ENCODE measurements at regions not wholly inside any gene's neighbourhood (a gene's known extent, or its start where the extent isn't known, plus 50 kb on each side); places are given as distances from the start of the nearest gene placed in this dataset.

DNA sequence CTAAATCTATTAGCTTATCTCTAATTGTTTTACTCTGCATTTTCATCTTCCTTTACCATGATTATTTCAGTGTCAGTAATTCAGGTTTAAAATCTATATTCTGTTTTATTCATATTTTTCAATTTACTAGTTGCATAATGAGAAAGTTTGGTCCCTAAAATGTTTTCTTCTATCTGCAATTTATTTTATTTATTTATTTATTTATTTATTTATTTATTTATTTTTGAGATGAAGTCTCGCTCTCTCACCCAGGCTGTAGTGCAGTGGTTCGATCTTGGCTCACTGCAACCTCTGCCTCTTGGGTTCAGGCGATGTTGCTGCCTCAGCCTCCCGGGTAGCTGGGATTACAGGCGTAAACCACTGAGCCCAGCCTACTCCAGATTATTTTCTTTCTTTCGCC, 1597.3 kb downstream of the CDH8 start:
- no peaks in the 10 kb centered on the region for H3K79me2 ChIP-seq (ENCODE audit: insufficient read depth)
- no peak overlapping the region for H3K9ac ChIP-seq
- WGBS (ENCODE audit: low lambda C conversion rate): 33% methylated on average over 6 of the region's 6 CpGs
- TF ChIP-seq RXRA (IDR thresholded peaks at IDR 0.05; ENCODE audit: borderline replicate concordance, low read depth) (no peak), MXI1 (IDR thresholded peaks at IDR 0.05; ENCODE audit: low read depth, low read length) (no peak), TAF1 (IDR thresholded peaks at IDR 0.05; ENCODE audit: borderline replicate concordance, low read depth, low read length) (no peak), TEAD4 (IDR thresholded peaks at IDR 0.05; ENCODE audit: borderline replicate concordance, insufficient read depth) (no peak), CHD2 (IDR thresholded peaks at IDR 0.05; ENCODE audit: low read length, partially characterized antibody) (no peak), EP300 (IDR thresholded peaks at IDR 0.05; ENCODE audit: borderline replicate concordance in 1 of 2, low read depth in 1 of 2, low read length in 1 of 2) (no peak)
- TF ChIP-seq, protein P1, sequence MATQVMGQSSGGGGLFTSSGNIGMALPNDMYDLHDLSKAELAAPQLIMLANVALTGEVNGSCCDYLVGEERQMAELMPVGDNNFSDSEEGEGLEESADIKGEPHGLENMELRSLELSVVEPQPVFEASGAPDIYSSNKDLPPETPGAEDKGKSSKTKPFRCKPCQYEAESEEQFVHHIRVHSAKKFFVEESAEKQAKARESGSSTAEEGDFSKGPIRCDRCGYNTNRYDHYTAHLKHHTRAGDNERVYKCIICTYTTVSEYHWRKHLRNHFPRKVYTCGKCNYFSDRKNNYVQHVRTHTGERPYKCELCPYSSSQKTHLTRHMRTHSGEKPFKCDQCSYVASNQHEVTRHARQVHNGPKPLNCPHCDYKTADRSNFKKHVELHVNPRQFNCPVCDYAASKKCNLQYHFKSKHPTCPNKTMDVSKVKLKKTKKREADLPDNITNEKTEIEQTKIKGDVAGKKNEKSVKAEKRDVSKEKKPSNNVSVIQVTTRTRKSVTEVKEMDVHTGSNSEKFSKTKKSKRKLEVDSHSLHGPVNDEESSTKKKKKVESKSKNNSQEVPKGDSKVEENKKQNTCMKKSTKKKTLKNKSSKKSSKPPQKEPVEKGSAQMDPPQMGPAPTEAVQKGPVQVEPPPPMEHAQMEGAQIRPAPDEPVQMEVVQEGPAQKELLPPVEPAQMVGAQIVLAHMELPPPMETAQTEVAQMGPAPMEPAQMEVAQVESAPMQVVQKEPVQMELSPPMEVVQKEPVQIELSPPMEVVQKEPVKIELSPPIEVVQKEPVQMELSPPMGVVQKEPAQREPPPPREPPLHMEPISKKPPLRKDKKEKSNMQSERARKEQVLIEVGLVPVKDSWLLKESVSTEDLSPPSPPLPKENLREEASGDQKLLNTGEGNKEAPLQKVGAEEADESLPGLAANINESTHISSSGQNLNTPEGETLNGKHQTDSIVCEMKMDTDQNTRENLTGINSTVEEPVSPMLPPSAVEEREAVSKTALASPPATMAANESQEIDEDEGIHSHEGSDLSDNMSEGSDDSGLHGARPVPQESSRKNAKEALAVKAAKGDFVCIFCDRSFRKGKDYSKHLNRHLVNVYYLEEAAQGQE (IDR thresholded peaks at IDR 0.05; ENCODE audit: low read depth, low read length): no peak
- TF ChIP-seq, protein P2, sequence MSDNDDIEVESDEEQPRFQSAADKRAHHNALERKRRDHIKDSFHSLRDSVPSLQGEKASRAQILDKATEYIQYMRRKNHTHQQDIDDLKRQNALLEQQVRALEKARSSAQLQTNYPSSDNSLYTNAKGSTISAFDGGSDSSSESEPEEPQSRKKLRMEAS (IDR thresholded peaks at IDR 0.05; ENCODE audit: low read depth): no peak
- no peaks in the 10 kb centered on the region for H3K9me2 ChIP-seq
- H3K36me3 ChIP-seq (replicated peaks in 1 of 2; ENCODE audit: control insufficient read depth in 1 of 2, insufficient read depth in 2 of 2, low read length in 1 of 2): no peaks in the 10 kb centered on the region
- ChIA-PET POLR2A (no interaction called here), CTCF (no interaction called here)
- no peak overlapping the region for H3K27ac ChIP-seq (ENCODE audit: low read depth in 2 of 2, low read length in 1 of 2)
- no peak overlapping the region for H3K4me2 ChIP-seq
- H3F3A ChIP-seq (replicated peaks; ENCODE audit: insufficient read depth): no peaks in the 10 kb centered on the region
- no peak overlapping the region for H2AFZ ChIP-seq (ENCODE audit: low read depth)
- DNase-seq: no peak
- H3K9me3 ChIP-seq: no peaks in the 10 kb centered on the region; the same call in 1 of the 2 replicates
- H3K4me1 ChIP-seq (ENCODE audit: control insufficient read depth in 1 of 2, insufficient read depth in 2 of 2, low read depth in 1 of 2, low read length in 1 of 2): no peaks in the 10 kb centered on the region
- no peak overlapping the region for H3K4me3 ChIP-seq (ENCODE audit: low read depth in 2 of 2, low read length in 1 of 2)
- no peaks in the 10 kb centered on the region for H3K27me3 ChIP-seq (ENCODE audit: insufficient read depth)
- H4K20me1 ChIP-seq (ENCODE audit: insufficient read depth): no peaks in the 10 kb centered on the region

DNA sequence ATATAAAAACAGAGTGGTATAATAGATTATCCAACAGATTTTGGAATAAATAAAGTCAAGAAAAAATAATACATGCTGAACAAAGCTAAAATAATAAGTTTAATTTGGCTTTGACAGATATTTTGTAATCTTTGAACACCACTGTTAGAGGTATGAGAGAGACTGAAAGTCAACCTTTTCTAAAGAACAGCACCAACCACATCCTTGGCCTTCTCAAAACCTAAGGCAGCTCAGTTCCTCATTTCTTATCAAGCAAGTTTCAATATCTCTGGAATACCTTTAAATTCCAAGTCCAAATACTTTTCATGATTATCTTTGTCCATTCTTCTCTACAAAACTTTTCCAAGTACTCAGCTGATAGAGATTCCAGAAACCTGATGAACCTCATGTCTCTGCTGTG, 1603.8 kb downstream of the CDH8 start:
- Histone ChIP-seq H3K4me1 (ENCODE audit: control insufficient read depth in 1 of 2, insufficient read depth in 2 of 2, low read depth in 1 of 2, low read length in 1 of 2) (no peaks in the 10 kb centered on the region), H2AFZ (ENCODE audit: low read depth) (no peak overlapping the region), H3K4me2 (no peak overlapping the region), H3F3A (replicated peaks; ENCODE audit: insufficient read depth) (no peaks in the 10 kb centered on the region), H3K4me3 (ENCODE audit: low read depth in 2 of 2, low read length in 1 of 2) (no peak overlapping the region), H4K20me1 (ENCODE audit: insufficient read depth) (no peaks in the 10 kb centered on the region), H3K9me3 (no peaks in the 10 kb centered on the region; the same call in 1 of the 2 replicates), H3K27me3 (ENCODE audit: insufficient read depth) (no peaks in the 10 kb centered on the region), H3K9me2 (no peaks in the 10 kb centered on the region), H3K9ac (no peak overlapping the region), H3K36me3 (replicated peaks in 1 of 2; ENCODE audit: control insufficient read depth in 1 of 2, insufficient read depth in 2 of 2, low read length in 1 of 2) (no peaks in the 10 kb centered on the region), H3K27ac (ENCODE audit: low read depth in 2 of 2, low read length in 1 of 2) (no peak overlapping the region), H3K79me2 (ENCODE audit: insufficient read depth) (no peaks in the 10 kb centered on the region)
- ChIA-PET POLR2A (no interaction called here), CTCF (interaction anchor here (1.2 kb wide), 1 partner anchor 31 kb away, joined by 4 read pairs; no protein-coding TSS in a partner anchor)
- TF ChIP-seq ELF1 (IDR thresholded peaks at IDR 0.05) (no peak), SIN3A (IDR thresholded peaks at IDR 0.05; ENCODE audit: borderline replicate concordance, low read depth, low read length) (no peak), MXI1 (IDR thresholded peaks at IDR 0.05; ENCODE audit: low read depth, low read length) (no peak), JUND (IDR thresholded peaks at IDR 0.05) (no peak), EP300 (IDR thresholded peaks at IDR 0.05; ENCODE audit: borderline replicate concordance in 1 of 2, low read depth in 1 of 2, low read length in 1 of 2) (no peak), TAF1 (IDR thresholded peaks at IDR 0.05; ENCODE audit: borderline replicate concordance, low read depth, low read length) (no peak), EZH2phosphoT487 (IDR thresholded peaks at IDR 0.05; ENCODE audit: borderline replicate concordance, low read depth) (no peak), TEAD4 (IDR thresholded peaks at IDR 0.05; ENCODE audit: borderline replicate concordance, insufficient read depth) (no peak), GATA2 (CRISPR knock-in tag; IDR thresholded peaks at IDR 0.05) (no peak), RAD21 (IDR thresholded peaks at IDR 0.05; ENCODE audit: low read length) (no peak), GABPA (IDR thresholded peaks at IDR 0.05; ENCODE audit: low read depth) (no peak), YY1 (IDR thresholded peaks at IDR 0.05; ENCODE audit: low read depth) (no peak)
- TF ChIP-seq, protein P3, sequence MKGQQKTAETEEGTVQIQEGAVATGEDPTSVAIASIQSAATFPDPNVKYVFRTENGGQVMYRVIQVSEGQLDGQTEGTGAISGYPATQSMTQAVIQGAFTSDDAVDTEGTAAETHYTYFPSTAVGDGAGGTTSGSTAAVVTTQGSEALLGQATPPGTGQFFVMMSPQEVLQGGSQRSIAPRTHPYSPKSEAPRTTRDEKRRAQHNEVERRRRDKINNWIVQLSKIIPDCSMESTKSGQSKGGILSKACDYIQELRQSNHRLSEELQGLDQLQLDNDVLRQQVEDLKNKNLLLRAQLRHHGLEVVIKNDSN (IDR thresholded peaks at IDR 0.05; ENCODE audit: borderline replicate concordance, low read depth): no peak
- TF ChIP-seq, protein P2 (IDR thresholded peaks at IDR 0.05; ENCODE audit: low read depth): no peak
- TF ChIP-seq, protein P4, sequence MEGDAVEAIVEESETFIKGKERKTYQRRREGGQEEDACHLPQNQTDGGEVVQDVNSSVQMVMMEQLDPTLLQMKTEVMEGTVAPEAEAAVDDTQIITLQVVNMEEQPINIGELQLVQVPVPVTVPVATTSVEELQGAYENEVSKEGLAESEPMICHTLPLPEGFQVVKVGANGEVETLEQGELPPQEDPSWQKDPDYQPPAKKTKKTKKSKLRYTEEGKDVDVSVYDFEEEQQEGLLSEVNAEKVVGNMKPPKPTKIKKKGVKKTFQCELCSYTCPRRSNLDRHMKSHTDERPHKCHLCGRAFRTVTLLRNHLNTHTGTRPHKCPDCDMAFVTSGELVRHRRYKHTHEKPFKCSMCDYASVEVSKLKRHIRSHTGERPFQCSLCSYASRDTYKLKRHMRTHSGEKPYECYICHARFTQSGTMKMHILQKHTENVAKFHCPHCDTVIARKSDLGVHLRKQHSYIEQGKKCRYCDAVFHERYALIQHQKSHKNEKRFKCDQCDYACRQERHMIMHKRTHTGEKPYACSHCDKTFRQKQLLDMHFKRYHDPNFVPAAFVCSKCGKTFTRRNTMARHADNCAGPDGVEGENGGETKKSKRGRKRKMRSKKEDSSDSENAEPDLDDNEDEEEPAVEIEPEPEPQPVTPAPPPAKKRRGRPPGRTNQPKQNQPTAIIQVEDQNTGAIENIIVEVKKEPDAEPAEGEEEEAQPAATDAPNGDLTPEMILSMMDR (IDR thresholded peaks at IDR 0.05): no peak
- DNase-seq: no peak

Data from SK-N-SH (cell line).